GM12891 (cell line): ENCODE measurements at regions not wholly inside any gene's neighbourhood (a gene's known extent, or its start where the extent isn't known, plus 50 kb on each side); places are given as distances from the start of the nearest gene placed in this dataset.

Experiments used
- DNase-seq: peaks from one replicate; pipeline ENCODE4 v3.0.0; 2011; ENCODE audit warnings: low spot score; ENCODE audit not compliant: insufficient read length
- FAIRE-seq: peaks from 2 replicates; lab custom pipeline; 2011; peaks lifted over from hg19 to GRCh38; lab: Jason Lieb, UNC
- PAX5 ChIP-seq: IDR thresholded peaks from 2 replicates; pipeline ENCODE4 v1.6.1; 2011; ENCODE audit warnings: low read length, moderate library complexity, mild to moderate bottlenecking; ENCODE audit not compliant: insufficient read depth, severe bottlenecking
- POLR2A ChIP-seq: IDR thresholded peaks from 2 replicates; pipeline ENCODE4 v1.6.1; 2011; ENCODE audit warnings: low read depth, low read length, control low read depth
- POLR2AphosphoS5 ChIP-seq: IDR thresholded peaks from 2 replicates; pipeline ENCODE4 v1.6.1; 2011; ENCODE audit warnings: low read depth, low read length, control low read depth
- POU2F2 ChIP-seq: IDR thresholded peaks from 2 replicates; pipeline ENCODE4 v1.6.1; 2011; ENCODE audit warnings: low read depth, mild to moderate bottlenecking, control low read depth, low read length, moderate library complexity
- SPI1 ChIP-seq: IDR thresholded peaks from 2 replicates; pipeline ENCODE4 v1.6.1; 2011; ENCODE audit warnings: low read depth, low read length, control low read depth
- TAF1 ChIP-seq: IDR thresholded peaks from 2 replicates; pipeline ENCODE4 v1.6.1; 2011; ENCODE audit warnings: low read depth, low read length, control low read depth

- TF ChIP-seq POLR2A (no peak), PAX5 (no peak), POU2F2 (no peak), TAF1 (no peak), POLR2AphosphoS5 (no peak), SPI1 (no peak)
- FAIRE-seq: no peak
- DNase-seq: no peak
These were observed 694.4 kb upstream of the CITED2 start for GRCh38 chr6:140068801-140069200.

- no peak for TF ChIP-seq POU2F2
- DNase-seq (no peak), FAIRE-seq (no peak)
These were observed 689.9 kb upstream of the CITED2 start for GRCh38 chr6:140064366-140064765.

- TF ChIP-seq SPI1: no peak
- TF ChIP-seq POLR2A: no peak
- TF ChIP-seq TAF1: no peak
- no peak for TF ChIP-seq PAX5
- no peak for TF ChIP-seq POLR2AphosphoS5
- TF ChIP-seq POU2F2: no peak
- DNase-seq (no peak), FAIRE-seq (no peak)
These were observed 688.6 kb upstream of the CITED2 start for GRCh38 chr6:140063021-140063399.

- no peak for DNase-seq
- TF ChIP-seq POLR2A (no peak), PAX5 (no peak), TAF1 (no peak), POU2F2 (no peak), POLR2AphosphoS5 (no peak), SPI1 (no peak)
- no peak for FAIRE-seq
These were observed 687.9 kb upstream of the CITED2 start for GRCh38 chr6:140062043-140063020.

GRCh38 chr6:140061110-140062042 lies 686.9 kb upstream of the CITED2 start:
- DNase-seq: no peak
- TF ChIP-seq POLR2AphosphoS5: no peak
- FAIRE-seq: no peak

GRCh38 chr6:140059947-140060346 lies 685.5 kb upstream of the CITED2 start:
- no peak for DNase-seq

GRCh38 chr6:140058863-140059262 lies 684.4 kb upstream of the CITED2 start:
- TF ChIP-seq SPI1: no peak
- TF ChIP-seq POLR2A: no peak
- TF ChIP-seq POU2F2: no peak
- TF ChIP-seq TAF1: no peak
- no peak for TF ChIP-seq PAX5
- TF ChIP-seq POLR2AphosphoS5: no peak
- no peak for DNase-seq
- FAIRE-seq: no peak

More at GRCh38 chr6:140059947-140060346, 685.5 kb upstream of the CITED2 start:
- FAIRE-seq: no peak
- TF ChIP-seq POLR2A (no peak), POU2F2 (no peak), PAX5 (no peak), SPI1 (no peak), POLR2AphosphoS5 (no peak), TAF1 (no peak)

GRCh38 chr6:140052736-140053729 lies 678.6 kb upstream of the CITED2 start:
- no peak for TF ChIP-seq PAX5
- DNase-seq: no peak
- no peak for FAIRE-seq
